ENCODE measurements at regions not wholly inside any gene's neighbourhood (a gene's known extent, or its start where the extent isn't known, plus 50 kb on each side); places are given as distances from the start of the nearest gene placed in this dataset.
A peak's percentile ranks its signal among the peaks of the same experiment; 100 is the strongest.

DNA sequence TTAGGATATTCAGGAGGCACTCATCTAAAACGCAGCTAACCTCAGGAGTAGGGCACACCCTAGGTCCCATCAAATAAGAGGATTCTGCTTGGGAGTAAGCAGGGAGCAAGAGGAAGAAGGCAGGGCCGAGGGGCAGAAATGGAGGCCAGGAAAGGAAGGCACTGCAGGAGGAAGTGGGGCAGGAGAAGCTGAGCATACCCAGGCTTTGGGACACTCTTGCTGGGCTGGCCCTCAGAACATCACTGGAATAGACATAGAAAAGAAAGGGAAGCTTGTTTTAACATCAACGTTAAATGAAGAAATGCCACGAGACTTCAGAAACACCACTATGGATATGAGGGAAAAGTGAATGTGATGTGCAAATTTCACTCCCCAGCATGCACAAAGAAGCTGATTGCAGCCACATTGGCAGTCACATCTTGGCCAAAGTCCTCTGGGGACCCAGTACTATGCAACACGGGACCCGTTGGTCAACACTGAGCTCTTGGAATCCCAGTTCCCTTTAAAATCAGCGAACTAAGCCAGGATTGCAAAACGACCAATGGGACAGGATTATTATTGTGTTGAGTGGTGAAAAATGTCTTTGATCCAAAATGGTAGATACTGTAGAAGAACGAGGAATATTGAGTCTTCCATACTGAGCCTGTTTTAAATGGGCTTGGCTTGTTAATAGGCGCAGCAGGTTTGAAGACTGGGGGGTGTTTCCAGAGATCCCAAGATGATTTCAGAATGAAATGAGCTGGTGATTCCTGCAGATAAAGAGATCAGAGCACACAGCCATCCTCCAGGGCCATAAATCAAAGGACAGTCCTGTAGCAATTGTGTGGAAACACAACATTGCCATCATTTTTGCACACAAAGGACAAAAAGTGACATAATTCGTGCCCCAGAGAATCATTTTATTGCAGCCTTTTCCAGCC is 152.4 kb downstream of the TOMM20 start:
- DNase-seq (ENCODE audit: low read depth in 1 of 2, low spot score in 1 of 2) = no peak

DNA sequence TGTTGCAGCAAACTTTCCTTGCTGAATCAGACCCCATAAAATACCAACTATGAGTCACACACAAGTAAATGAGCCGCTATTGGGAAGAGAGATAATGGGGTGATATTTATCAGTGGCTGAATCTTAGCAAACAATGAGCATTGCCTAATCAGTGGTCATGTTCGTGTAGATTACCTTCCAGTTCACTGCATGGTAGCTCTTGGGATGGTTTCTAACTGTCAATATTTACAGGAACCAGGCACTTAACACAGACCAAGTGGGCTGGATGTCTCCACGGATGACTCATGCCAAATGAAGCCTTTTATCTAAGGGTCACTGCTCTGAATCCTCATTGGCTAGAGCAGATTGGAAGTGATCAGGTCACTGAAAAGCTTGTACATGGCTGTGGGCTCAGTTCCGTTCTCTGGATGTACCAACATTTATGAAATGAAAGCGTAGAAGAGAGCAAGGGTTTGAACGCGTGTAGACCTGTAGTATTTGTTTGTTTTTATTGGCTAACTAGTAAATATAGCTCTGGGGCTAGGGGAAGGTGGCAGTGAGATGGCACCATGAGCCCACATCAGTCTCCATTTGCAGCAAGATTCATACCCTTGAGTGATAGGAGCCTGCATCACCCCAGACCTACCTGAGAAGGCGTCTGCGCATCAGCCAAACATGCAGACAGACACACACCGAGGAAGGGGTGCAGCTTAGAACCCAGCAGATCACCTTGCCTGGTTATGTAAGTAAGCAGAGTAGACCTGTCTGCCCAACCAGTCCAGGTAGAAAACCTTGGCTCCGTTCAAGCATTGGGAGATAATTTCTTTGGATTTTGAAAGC is 153.3 kb downstream of the TOMM20 start:
- no peak for DNase-seq (ENCODE audit: low read depth in 1 of 2, low spot score in 1 of 2)

DNA sequence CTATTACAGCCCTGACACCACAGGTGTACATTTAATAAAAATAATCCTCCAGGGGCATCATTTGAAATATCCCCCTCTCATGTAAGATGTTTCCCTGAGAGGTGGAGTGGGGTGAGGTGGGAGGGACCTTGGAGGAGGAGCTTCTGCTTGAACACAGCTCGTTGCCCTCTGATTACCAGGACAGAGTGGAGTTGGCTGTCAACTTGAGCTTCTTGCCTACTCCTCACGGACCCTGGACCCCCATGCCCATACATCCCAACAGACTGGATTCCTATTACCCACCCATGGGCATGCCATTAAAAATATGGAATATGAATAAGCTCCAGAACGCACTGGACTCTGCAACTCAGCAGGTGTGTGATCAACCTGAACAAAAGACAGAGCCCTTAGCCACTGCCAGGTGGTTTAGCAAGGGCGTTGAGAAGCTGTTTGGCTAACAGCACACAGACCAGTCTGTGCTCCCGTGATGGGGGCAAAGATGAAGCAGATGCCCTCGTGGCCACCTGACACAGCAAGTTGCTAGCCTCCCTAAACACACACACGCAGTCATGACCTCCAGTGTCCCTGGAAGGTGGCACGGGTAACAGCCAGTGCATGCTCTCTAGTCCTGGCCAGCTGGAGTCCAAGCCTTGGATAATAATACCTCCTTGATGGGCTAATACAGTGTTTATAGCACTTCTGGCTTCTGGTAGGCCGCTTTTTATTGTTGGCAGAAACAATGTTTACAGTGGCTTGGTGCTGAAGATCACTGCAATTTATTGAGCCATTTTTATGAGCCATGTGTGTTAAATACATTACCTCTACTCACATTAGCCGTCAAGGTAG is 155.0 kb downstream of the TOMM20 start:
- DNase-seq (ENCODE audit: low read depth in 1 of 2, low spot score in 1 of 2) = no peak

- DNase-seq (ENCODE audit: low read depth in 1 of 2, low spot score in 1 of 2) = no peak
Measured at GRCh38 chr1:234972411-234973191, 156.0 kb downstream of the TOMM20 start.

- no peak for DNase-seq (ENCODE audit: low read depth in 1 of 2, low spot score in 1 of 2)
Measured at GRCh38 chr1:234971586-234972297, 156.9 kb downstream of the TOMM20 start.

GRCh38 chr1:234970731-234971476 is 157.7 kb downstream of the TOMM20 start:
- DNase-seq (ENCODE audit: low read depth in 1 of 2, low spot score in 1 of 2) = no peak

GRCh38 chr1:234970401-234970730 is 158.3 kb downstream of the TOMM20 start:
- DNase-seq (ENCODE audit: low read depth in 1 of 2, low spot score in 1 of 2) = no peak

DNA sequence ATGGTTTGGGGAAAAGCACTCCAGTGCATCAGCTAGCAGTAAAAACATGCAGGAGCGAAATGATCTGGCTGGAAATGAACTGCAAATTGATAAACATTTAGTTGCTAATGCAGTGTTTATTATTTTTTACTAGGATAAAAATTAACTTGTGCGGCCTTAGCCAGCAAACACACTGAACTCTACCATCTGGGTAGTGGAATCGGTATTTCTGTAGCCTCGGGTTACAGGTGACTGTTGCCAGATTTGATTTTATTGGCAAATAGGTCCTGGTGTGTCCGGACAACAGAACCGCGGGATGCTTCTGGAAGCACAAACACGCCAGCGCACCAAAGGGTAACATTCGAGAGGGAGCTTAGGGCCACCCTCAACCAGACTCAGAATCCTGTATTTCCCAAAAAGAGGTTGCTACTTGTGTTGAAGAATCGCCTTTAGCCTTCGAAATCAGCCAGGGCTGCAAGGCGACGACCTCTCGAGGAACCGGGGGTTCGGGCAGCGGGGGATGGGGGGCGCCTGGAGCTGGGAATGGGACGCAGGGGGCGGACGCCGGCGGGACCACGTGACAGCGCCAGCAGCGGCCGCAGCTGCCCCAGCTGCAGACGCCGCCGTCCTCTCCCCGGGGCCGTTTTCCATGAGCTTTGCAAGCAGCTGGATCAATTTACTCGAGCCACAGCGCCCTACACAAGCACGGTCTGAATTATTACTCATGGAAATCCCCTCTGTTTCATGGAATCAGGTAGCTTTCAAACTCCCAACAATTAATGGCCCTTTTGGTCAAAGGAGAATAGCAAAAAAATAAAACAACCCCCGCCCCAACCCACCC is 158.8 kb downstream of the TOMM20 start:
- no peak for DNase-seq (ENCODE audit: low read depth in 1 of 2, low spot score in 1 of 2)

- DNase-seq (ENCODE audit: low read depth in 1 of 2, low spot score in 1 of 2) = no peak
Measured at GRCh38 chr1:234969011-234969441, 159.6 kb downstream of the TOMM20 start.

DNA sequence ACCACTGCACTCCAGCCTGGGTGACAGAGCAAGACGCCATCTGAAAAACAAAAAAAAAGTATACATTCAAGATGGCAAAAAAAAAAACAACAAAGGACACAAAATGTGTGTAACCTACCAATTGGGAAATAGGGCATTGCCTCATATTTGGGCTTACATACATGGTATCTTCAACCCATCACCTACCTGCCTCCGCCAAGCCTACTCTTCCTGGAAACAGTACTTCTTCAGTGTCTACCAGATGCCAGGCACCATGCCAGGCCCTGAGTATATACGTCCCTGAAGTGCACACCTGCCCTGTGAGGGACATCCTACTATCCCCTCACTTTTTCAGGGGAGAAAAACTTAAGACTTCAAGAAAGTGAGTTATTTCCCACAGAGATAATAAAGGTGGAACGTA is 160.2 kb downstream of the TOMM20 start:
- no peak for DNase-seq (ENCODE audit: low read depth in 1 of 2, low spot score in 1 of 2)

DNA sequence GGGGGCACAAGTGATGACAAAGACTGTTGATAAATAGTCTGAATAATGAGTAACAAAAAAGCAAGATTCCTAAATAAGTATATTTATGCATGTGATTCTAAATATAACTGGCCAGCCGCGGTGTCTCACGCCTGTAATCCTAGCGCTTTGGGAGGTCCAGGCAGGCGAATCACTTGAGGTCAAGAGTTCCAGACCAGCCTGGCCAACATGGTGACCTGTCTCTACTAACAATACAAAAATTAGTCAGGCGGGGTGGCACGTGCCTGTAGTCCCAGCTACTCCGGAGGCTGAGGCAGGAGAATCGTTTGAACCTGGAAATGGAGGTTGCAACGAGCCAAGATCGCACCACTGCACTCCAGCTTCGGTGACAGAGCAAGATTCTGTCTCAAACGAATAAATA is 161.5 kb downstream of the TOMM20 start:
- DNase-seq (ENCODE audit: low read depth in 1 of 2, low spot score in 1 of 2) = no peak

DNA sequence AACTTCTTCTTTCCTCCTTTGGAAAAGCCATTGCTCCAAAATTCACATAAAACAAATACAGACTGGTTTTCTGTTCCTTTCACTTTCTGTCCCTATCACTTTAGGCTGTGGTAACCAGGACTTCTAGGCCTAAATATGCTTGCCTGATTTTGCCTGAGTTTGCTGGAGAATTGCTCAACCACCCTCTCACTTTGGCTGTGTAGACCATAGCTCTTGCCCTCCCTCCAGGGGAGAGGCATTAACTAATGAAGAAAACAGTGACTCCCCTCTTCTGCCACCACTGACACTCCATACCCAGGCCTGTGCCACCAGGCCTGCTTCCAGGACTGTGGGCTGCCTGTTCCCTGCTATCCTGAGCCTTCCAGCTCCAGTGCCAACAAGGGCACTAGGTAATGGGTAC is 163.5 kb downstream of the TOMM20 start:
- no peak for DNase-seq (ENCODE audit: low read depth in 1 of 2, low spot score in 1 of 2)

DNA sequence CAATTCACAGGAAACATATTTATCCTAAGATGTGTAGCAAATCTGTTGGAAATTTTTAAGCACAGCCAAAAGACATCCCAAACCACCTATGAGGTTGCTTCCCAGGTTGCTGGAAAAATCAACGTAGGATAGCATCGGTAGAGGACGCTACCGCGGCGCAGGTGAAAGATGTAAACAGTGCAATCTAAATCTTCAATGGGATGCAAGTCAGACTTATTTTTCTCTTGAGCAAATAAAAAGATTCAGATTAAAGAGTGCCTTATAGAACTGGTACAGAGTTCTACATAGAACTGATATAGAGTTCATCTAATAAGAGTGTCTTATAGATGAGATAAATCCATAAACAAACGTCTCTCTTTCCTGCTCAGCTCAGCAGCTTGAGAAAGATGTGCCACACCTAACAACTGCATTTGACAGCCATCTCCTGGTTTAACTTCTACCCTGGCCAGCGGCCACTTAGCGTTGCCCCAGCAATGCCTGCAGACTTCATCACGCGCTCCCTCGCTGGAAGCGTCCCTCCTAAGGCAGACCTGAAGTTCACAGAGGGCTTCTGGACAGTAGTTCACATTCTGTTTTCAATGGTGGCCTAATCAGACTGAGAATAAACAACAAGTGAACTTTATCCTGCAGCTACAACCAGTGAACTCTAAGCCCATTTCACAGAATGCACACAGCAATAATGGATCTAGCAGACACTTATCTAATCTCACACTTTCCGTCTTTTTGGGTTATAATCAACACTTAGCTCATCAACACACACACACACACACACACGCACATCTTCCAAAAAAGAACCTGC is 164.5 kb downstream of the TOMM20 start:
- no peak for DNase-seq (ENCODE audit: low read depth in 1 of 2, low spot score in 1 of 2)

DNA sequence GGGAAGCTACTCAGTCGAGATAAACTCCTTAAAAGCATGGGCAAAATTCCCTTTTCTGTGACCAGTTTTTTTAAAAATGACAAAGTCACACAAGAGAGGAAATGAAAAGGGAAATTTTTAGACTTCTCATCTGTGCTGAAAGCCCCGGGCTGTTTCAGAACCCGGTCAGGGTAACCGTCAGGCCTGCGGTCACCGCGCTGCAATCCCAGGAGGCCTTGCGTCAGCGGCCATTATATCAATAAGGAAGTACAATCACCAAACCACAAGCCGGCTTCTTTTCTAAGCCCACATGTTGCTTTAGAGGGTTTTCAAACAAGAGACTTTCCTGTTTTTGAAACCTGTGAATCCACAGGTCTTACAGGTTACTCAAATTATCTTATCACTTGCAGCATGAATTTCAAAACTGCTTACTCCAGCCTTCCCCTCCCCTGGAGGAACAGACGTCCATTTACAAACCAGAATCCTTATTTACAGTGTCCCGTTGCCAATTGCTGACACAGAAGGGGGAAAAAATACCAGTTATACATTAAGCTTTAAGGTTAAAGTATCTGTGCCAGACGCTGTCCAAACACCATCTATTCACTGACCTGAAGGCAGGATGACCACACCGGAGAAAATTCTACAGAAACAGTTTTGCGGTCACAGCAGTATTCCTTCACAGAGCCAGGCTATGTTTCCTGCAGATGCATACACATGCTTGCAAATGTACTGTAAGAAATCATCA is 165.3 kb downstream of the TOMM20 start:
- peak; percentile 62 to 79 for DNase-seq (ENCODE audit: low read depth in 1 of 2, low spot score in 1 of 2)

DNA sequence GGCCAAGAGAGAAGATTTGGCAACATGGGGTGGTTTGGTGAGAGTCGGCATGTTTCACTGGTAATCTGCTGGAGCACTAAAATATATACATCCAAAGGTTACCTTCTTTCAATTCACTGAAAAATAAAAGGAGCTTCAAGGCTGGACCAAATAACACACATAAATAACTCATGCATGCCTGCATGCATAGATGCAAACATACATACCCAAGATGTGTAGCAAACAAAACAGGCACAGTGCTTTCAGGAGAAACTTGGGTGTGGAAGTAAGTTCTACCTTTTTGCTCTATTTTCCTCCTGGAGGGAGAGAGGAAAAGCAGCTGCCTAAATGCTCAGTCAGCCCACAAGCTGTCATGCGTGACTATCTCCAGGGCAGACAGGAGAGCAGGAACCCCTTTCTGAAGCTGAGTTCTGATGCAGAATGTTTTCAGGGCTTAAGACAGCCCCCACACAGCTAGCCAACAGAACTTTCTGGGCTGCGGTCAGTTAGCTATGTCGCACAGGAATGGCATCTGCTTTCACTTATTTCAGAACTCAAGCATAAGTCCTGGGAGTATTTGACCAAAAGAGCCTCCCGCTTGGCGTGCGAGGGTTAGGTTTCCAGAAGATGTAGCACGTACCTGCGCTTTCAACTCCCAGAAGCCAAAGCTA is 166.2 kb downstream of the TOMM20 start:
- DNase-seq (ENCODE audit: low read depth in 1 of 2, low spot score in 1 of 2) = no peak
